H1 (cell line): ENCODE measurements at regions not wholly inside any gene's neighbourhood (a gene's known extent, or its start where the extent isn't known, plus 50 kb on each side); places are given as distances from the start of the nearest gene placed in this dataset.

Experiments used
- CTCF ChIP-seq, 3 experiments: IDR thresholded peaks; 1 replicate in 2 of 3; 2 replicates in 1 of 3; pipeline versions ENCODE4 v1.5.1 to v1.6.1; 2011; ENCODE audit warnings: low read length in 3 of 3, mild to moderate bottlenecking in 3 of 3, inconsistent platforms in 2 of 3, low read depth in 1 of 3, moderate library complexity in 1 of 3; ENCODE audit not compliant: insufficient read depth in 1 of 3; ENCODE audit errors: control extremely low read depth in 1 of 3
- JUN ChIP-seq: IDR thresholded peaks from 2 replicates; pipeline ENCODE4 v1.6.1; 2011; ENCODE audit warnings: low read depth, mild to moderate bottlenecking, improper control_type of control experiment, low read length
- POLR2A ChIP-seq, 2 experiments: IDR thresholded peaks; 1 replicate in 1 of 2; 2 replicates in 1 of 2; pipeline ENCODE4 v1.6.1; 2011; ENCODE audit warnings: low read depth in 2 of 2, low read length in 2 of 2, mild to moderate bottlenecking in 2 of 2; ENCODE audit errors: control extremely low read depth in 1 of 2
- TBP ChIP-seq: IDR thresholded peaks from 2 replicates; pipeline ENCODE4 v1.6.1; 2011; ENCODE audit warnings: low read depth, low read length, improper control_type of control experiment

- TF ChIP-seq POLR2A (IDR thresholded peaks at IDR 0.05; ENCODE audit: control extremely low read depth in 1 of 2, low read depth in 2 of 2, low read length in 2 of 2): no peak
- no peak for TF ChIP-seq CTCF (IDR thresholded peaks at IDR 0.05; ENCODE audit: control extremely low read depth in 1 of 3, insufficient read depth in 1 of 3, low read depth in 1 of 3, low read length in 3 of 3)
- TF ChIP-seq TBP: no peak
- no peak for TF ChIP-seq JUN
Observed at GRCh38 chr12:91766454-91766853, 379.2 kb downstream of the BTG1 start.
